ENCODE measurements at regions not wholly inside any gene's neighbourhood (a gene's known extent, or its start where the extent isn't known, plus 50 kb on each side); places are given as distances from the start of the nearest gene placed in this dataset.
"Not testable (repeated sequence)": the region's sequence is repeated elsewhere in the genome, so short reads cannot be mapped to it uniquely, and the experiment has no call there.

- TF ChIP-seq CTCF (conservative IDR thresholded peaks at IDR 0.05), result no peak
- no peak overlapping the region for H3K27ac ChIP-seq
These were observed 98.9 kb upstream of the PMAIP1 start for GRCh38 chr18:59800897-59801296.

GRCh38 chr18:59799383-59800015 lies 100.3 kb upstream of the PMAIP1 start:
- no peak overlapping the region for H3K27ac ChIP-seq

GRCh38 chr18:59795882-59796281 lies 98.7 kb upstream of the CCBE1 start:
- no peak for TF ChIP-seq CTCF (conservative IDR thresholded peaks at IDR 0.05)
- H3K27ac ChIP-seq, result no peak overlapping the region

More at GRCh38 chr18:59799383-59800015, 100.3 kb upstream of the PMAIP1 start:
- no peak for TF ChIP-seq CTCF (conservative IDR thresholded peaks at IDR 0.05)

GRCh38 chr18:59792353-59792752 lies 95.1 kb upstream of the CCBE1 start:
- H3K27ac ChIP-seq, result no peak overlapping the region
- TF ChIP-seq CTCF (conservative IDR thresholded peaks at IDR 0.05), result no peak

GRCh38 chr18:59790346-59790936 lies 93.2 kb upstream of the CCBE1 start:
- not testable (repeated sequence) for H3K27ac ChIP-seq

- H3K27ac ChIP-seq, result no peak overlapping the region
- TF ChIP-seq CTCF (conservative IDR thresholded peaks at IDR 0.05), result no peak
These were observed 91.5 kb upstream of the CCBE1 start for GRCh38 chr18:59788791-59789106.

GRCh38 chr18:59787998-59788790 lies 91.0 kb upstream of the CCBE1 start:
- H3K27ac ChIP-seq, result no peak overlapping the region
- TF ChIP-seq CTCF (conservative IDR thresholded peaks at IDR 0.05), result no peak

- no peak for TF ChIP-seq CTCF (conservative IDR thresholded peaks at IDR 0.05)
- H3K27ac ChIP-seq, result no peak overlapping the region
These were observed 87.5 kb upstream of the CCBE1 start for GRCh38 chr18:59784694-59785093.
